Mammary epithelial cell (primary cell): ENCODE measurements at regions not wholly inside any gene's neighbourhood (a gene's known extent, or its start where the extent isn't known, plus 50 kb on each side); places are given as distances from the start of the nearest gene placed in this dataset.

ENCODE experiments used
- EZH2 ChIP-seq: IDR thresholded peaks from 2 replicates; pipeline ENCODE4 v1.6.1; 2012; ENCODE audit warnings: low read length, inconsistent platforms, borderline replicate concordance
- TF ChIP-seq, protein P1 (sequence below), 2 donors: IDR thresholded peaks in 1 of 2; conservative IDR thresholded peaks in 1 of 2; 2 replicates each; pipeline ENCODE4 v1.5.1; 2011 to 2012; ENCODE audit warnings: inconsistent platforms in 2 of 2, low read length in 2 of 2, mild to moderate bottlenecking in 2 of 2, control low read depth in 1 of 2, low read depth in 1 of 2; ENCODE audit not compliant: insufficient read depth in 1 of 2; ENCODE audit errors: extremely low read depth in 1 of 2

DNA sequence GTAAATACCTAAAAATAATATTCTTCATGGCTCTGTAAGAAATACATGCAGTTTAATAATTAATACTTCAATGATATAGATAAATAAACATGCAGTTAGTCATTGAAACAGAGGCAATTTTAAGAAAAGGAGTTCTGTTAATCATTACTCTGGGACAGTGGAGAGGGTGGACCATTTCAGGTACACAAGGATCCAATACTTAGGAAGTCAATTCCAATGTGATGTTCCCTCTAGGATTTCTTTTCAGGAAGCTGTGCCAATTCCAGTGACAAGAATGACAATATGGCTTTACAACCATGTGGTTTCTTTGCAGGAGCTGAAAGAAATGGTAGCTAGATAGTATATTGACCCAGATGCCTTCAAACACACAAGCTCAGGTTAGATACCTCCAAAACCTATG, 175.8 kb upstream of the NETO1 start:
- TF ChIP-seq, protein P1, sequence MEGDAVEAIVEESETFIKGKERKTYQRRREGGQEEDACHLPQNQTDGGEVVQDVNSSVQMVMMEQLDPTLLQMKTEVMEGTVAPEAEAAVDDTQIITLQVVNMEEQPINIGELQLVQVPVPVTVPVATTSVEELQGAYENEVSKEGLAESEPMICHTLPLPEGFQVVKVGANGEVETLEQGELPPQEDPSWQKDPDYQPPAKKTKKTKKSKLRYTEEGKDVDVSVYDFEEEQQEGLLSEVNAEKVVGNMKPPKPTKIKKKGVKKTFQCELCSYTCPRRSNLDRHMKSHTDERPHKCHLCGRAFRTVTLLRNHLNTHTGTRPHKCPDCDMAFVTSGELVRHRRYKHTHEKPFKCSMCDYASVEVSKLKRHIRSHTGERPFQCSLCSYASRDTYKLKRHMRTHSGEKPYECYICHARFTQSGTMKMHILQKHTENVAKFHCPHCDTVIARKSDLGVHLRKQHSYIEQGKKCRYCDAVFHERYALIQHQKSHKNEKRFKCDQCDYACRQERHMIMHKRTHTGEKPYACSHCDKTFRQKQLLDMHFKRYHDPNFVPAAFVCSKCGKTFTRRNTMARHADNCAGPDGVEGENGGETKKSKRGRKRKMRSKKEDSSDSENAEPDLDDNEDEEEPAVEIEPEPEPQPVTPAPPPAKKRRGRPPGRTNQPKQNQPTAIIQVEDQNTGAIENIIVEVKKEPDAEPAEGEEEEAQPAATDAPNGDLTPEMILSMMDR (conservative IDR thresholded peaks at IDR 0.05 in 1 of 2, IDR thresholded peaks at IDR 0.05 in 1 of 2; ENCODE audit: extremely low read depth in 1 of 2, insufficient read depth in 1 of 2, low read depth in 1 of 2, low read length in 2 of 2), result no peak
- no peak for TF ChIP-seq EZH2
